ENCODE measurements at regions not wholly inside any gene's neighbourhood (a gene's known extent, or its start where the extent isn't known, plus 50 kb on each side); places are given as distances from the start of the nearest gene placed in this dataset.

DNA sequence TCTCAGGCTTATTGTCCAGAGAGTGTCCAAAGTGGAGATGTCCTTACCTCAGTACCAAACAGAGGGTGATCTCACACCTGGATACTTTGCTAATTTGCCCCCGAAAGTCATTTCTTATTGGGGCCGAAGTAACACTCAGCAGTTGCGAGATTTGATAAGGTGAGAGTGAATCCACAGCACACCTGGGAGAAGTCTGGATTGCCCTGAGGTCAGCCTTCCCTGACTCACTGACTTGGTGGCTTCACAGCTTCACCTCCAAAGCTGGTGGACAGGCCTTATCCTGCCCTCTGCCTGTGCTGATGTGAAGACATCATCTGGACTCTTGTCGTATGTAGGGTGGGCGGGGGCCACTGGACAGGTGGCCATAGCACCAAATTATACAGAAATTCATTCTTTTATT is 101.9 kb upstream of the ARMC2 start:
- DNase-seq (ENCODE audit: extremely low read depth, low read depth) = no peak
- H3K4me3 ChIP-seq (replicated peaks; ENCODE audit: low read depth, low read length) = no peak overlapping the region
- TF ChIP-seq, protein P1, sequence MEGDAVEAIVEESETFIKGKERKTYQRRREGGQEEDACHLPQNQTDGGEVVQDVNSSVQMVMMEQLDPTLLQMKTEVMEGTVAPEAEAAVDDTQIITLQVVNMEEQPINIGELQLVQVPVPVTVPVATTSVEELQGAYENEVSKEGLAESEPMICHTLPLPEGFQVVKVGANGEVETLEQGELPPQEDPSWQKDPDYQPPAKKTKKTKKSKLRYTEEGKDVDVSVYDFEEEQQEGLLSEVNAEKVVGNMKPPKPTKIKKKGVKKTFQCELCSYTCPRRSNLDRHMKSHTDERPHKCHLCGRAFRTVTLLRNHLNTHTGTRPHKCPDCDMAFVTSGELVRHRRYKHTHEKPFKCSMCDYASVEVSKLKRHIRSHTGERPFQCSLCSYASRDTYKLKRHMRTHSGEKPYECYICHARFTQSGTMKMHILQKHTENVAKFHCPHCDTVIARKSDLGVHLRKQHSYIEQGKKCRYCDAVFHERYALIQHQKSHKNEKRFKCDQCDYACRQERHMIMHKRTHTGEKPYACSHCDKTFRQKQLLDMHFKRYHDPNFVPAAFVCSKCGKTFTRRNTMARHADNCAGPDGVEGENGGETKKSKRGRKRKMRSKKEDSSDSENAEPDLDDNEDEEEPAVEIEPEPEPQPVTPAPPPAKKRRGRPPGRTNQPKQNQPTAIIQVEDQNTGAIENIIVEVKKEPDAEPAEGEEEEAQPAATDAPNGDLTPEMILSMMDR (IDR thresholded peaks at IDR 0.05; ENCODE audit: low read depth, low read length, missing control alignments) = no peak

DNA sequence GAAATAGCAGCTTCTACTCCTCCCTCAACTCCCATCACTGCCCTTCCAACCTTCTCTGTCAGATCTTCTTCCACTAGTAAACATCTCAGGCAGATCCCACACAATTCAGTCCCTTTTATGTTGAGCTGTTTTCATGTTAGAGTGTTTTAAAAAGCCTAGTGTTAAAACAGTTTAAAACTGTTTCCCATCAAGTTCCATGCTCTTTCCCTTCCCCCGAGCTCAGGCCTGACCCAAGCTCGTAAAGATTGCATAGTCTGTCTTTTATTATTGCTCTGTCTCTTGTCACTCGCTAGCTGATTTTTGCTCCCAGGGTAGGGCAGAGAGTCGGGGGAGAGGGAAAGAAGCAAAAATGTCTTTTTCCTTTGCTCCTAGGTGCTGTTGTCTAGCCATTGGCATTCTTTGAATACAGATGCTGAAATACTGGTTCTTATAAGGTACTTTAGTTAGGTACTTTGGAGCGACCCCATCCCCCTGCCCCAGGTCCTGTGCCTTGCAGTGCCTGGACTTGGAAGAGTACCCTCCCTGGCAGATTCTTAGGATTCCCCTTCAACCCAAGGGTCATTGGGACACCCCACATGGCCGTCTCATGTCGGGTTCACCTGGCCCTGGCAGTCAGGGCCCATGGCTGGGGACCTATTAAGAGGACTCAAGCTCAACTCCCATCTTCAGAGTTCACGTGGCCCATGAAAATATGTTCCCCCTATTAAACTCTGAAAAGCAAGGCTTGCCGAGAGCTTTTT is 101.2 kb upstream of the ARMC2 start:
- no peak for DNase-seq (ENCODE audit: extremely low read depth, low read depth)
- no peak overlapping the region for H3K4me3 ChIP-seq (replicated peaks; ENCODE audit: low read depth, low read length)
- TF ChIP-seq, protein P1 (IDR thresholded peaks at IDR 0.05; ENCODE audit: low read depth, low read length, missing control alignments) = no peak

DNA sequence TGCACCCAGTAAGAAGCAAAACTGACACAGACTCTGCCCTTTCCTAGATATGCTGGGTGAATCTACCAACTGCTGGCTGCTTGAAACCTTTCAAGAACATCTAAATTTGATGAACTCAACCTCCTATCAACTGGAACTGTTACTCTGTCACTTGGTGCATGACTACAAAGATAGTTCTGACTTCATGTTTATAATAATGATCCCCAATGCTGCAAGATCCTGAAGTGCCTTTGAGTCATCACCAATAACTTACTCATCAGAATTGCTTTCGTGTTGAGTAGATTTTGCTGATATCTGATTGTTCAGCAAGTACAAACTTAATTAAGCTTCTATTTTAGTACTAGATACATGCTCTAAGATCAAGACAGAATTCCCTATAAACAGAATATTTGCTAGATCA is 100.2 kb upstream of the ARMC2 start:
- DNase-seq (ENCODE audit: extremely low read depth, low read depth) = no peak
- TF ChIP-seq, protein P1 (IDR thresholded peaks at IDR 0.05; ENCODE audit: low read depth, low read length, missing control alignments) = no peak
- no peak overlapping the region for H3K4me3 ChIP-seq (replicated peaks; ENCODE audit: low read depth, low read length)

DNA sequence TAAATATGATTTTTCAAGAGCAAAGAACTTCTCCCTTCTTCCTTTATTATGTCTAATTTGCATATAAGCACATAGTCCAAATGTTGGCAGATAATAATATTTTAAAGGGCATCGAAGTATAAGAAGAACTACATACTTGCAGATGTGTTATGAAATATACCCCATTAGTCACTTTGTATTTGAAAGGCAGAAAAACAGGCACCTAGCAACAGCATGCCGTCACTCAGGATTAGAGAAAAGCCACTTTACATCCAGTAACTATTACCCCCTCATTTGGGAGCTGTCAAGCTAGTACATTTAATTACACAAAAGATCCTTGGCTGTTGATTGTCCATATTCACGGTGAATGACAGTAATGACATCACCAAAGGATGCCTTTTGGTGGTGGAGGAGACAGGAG is 99.3 kb upstream of the ARMC2 start:
- no peak for DNase-seq (ENCODE audit: extremely low read depth, low read depth)
- TF ChIP-seq, protein P1 (IDR thresholded peaks at IDR 0.05; ENCODE audit: low read depth, low read length, missing control alignments) = no peak
- no peak overlapping the region for H3K4me3 ChIP-seq (replicated peaks; ENCODE audit: low read depth, low read length)

DNA sequence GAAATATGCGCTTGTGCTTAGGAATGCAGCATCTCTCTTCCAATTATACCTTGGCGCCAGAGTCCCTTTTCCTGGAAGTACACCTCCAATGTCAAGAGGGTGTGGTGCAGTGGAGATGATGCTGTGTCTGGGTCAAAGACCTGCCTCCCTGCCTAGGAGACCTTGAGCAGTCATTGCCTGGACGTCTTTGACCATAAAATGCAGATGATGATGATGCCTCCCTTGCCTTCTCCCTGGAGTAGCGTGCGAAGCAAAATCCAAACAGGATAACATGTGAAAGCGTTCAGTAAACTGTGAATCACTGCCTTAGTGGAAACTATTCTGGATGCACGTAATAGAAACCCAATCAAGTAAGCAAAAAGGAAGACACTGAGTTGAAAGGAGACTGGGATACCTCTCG is 97.4 kb upstream of the ARMC2 start:
- H3K4me3 ChIP-seq (replicated peaks; ENCODE audit: low read depth, low read length) = no peak overlapping the region
- TF ChIP-seq, protein P1 (IDR thresholded peaks at IDR 0.05; ENCODE audit: low read depth, low read length, missing control alignments) = no peak
- DNase-seq (ENCODE audit: extremely low read depth, low read depth) = no peak

DNA sequence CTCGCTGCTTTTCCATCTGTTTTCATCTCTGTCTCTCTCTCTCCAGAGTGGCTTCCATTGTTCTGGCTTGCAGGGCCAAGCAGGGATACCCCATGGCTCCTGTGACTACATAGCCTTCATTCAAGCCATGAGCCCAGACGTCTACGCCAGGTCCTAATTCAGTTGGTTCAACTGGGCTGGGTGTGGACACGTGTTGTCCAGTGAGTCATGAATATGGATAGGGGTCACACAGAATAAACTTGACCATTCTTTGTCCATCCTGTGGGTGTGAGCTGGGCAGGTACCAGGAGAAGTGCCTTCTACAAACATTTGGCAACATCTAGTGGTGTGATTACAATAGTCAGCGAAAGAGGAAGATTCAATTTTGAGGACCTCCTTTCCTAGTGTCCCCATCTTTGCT is 96.9 kb upstream of the ARMC2 start:
- DNase-seq (ENCODE audit: extremely low read depth, low read depth) = no peak
- H3K4me3 ChIP-seq (replicated peaks; ENCODE audit: low read depth, low read length) = no peak overlapping the region
- TF ChIP-seq, protein P1 (IDR thresholded peaks at IDR 0.05; ENCODE audit: low read depth, low read length, missing control alignments) = no peak
